Activated CD4-positive, alpha-beta T cell treated with anti-CD3 and anti-CD28 coated beads, Interleukin-2, amount 50 U/mL, for 4 hours (primary cell): ENCODE measurements at regions not wholly inside any gene's neighbourhood (a gene's known extent, or its start where the extent isn't known, plus 50 kb on each side); places are given as distances from the start of the nearest gene placed in this dataset.
"Not testable (repeated sequence)": the region's sequence is repeated elsewhere in the genome, so short reads cannot be mapped to it uniquely, and the experiment has no call there.

Experiments used
- DNase-seq, 2 experiments: peaks; one replicate each; pipeline ENCODE4 v3.0.0-alpha.2; 2020

- no peak for DNase-seq
These were observed 564.5 kb upstream of the B3GAT1 start for GRCh38 chr11:134976551-134976950.

DNA sequence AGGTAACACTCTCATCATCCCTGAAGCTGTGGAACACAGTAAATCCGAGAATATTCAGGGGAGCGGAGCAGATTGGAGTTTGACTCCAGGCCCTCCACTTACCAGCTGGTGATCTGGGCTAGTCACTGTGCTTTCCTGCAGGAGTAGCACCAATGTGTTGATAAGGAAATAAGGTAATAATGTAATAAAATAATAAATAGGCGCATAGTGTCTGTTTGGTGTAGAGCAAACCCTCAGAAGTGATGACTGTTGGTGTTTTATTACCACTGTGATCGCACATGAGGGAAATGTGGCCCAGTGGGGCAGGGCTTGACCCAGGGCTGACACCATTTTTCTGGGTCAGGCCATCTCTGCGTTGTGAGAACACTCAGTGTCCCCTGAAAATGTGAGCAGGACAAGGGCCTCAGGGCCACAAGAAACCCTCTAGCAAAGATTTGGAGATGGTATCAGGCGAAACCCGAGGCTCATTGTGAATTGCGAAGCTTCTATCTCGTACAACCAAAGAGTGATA, 563.9 kb upstream of the B3GAT1 start:
- DNase-seq, result no peak

- no peak for DNase-seq
These were observed 561.8 kb upstream of the B3GAT1 start for GRCh38 chr11:134973801-134974200.

GRCh38 chr11:134971381-134971780, 559.3 kb upstream of the B3GAT1 start:
- no peak for DNase-seq

GRCh38 chr11:134967746-134968145, 555.7 kb upstream of the B3GAT1 start:
- DNase-seq, result no peak

- not testable (repeated sequence) for DNase-seq
These were observed 549.3 kb upstream of the B3GAT1 start for GRCh38 chr11:134961386-134961785.

DNA sequence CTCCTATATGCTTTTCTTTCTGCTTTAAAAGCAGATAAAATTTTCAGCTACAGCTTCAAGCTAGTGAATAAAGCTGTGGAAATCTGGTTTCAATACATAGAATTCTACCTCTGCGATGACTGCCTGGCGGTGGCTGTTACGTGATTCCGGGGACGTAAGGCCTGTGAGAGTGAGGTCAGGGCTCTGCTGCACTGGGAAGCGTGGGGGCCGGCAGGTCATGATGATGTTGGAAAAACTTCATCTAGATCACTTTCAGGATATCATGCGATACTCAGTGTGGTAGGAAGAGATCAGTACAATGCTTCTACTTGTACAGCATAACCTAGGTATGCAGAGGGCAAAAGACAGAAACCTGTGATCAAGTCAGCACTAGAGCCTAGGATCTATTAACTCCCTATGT, 546.8 kb upstream of the B3GAT1 start:
- DNase-seq, result no peak

GRCh38 chr11:134958336-134958640, 546.2 kb upstream of the B3GAT1 start:
- no peak for DNase-seq

DNA sequence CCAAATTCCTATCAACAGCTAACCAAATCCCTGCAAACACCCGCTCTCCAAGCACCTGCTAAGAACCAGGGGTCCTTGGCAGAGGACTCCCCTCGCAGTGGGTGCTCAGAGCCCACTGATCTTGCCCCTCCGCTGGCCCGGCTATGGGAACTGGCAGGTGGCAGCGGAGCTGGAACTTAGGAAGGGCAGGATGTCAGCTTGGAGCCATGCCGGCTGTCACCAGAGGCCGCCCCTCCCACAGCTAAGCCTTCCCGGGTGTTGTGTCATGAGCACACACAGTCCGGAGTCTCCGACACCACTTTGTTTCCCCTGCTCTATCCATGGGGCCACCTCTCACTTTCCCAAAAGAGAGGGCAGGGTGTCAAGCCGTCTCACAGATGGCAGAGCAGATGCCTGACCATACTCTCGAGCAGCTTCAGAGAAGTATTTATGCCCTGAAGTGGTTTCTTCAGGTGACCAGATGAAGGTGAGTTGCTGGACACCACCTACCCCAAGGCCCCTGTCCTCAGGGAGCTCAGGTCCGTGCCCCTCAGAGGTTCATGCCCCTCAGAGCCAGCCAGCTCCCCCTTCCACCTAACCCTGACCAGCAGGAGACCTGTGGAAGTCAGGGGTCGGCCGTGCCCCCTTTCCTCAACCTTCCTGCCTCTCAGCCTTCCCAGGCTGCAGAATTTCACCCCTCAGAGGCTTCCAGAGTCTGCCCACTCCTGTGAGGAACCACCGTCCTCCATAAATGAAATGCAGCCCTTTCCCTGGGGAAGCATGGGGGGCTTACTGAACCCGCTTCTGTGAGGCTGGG, 545.7 kb upstream of the B3GAT1 start:
- no peak for DNase-seq

DNA sequence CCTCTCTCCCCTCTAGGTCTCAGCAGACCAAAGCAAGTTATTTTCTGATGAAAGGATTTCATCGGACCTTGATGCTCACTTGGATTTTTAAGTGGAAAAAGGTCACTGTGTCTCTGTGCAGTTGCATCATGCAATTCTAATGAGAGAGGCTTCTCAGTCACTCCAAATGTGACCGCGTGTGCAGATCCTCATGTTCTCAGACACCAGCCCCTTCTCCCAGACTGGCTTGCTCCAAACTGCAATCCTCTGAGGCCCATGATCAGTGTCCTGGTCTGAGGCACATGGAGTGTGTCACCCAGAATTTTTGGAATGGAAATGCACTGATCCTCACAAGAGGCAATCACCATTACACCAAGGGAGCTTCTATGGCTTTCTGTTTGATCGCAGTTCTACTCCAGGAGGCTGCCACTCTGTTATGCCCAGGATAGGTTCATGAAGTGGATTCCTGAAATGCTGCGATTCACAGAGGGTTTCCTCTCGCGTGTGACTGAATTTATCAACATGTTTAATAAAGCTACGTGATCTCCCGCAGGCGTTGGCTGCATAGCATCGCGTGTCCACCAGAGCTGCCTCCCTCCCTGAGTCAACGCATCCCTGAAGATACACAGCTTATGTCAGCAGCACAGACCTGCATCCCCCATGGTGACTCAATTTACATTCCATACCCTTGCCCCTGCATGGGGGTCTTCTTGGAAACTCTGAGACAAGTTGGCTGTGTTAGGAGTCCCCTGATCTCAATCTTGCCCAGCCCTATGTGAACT, 544.6 kb upstream of the B3GAT1 start:
- DNase-seq, result no peak

- DNase-seq, result not testable (repeated sequence)
These were observed 543.9 kb upstream of the B3GAT1 start for GRCh38 chr11:134955970-134956369.

DNA sequence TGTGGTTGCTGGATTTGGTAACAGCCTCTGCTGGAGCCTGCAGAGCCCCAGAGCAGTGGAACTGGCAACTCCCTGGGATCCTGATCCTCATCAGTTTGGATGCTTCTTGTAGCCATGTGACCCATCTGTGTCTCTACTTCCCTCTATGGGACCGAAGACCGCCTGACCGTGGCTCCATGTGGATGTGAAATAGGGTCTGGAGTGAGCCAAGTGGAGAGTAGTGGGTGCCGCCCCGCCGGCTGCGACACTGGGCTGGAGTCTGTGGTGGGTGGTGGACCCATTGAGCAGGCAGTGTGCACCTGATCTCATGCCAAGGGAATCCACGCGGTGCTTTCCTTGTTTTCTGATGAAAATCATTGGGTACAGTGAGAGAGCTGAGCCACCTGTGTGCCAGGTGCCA, 543.2 kb upstream of the B3GAT1 start:
- no peak for DNase-seq

GRCh38 chr11:134954456-134954855, 542.4 kb upstream of the B3GAT1 start:
- not testable (repeated sequence) for DNase-seq

GRCh38 chr11:134953417-134953970, 541.5 kb upstream of the B3GAT1 start:
- not testable (repeated sequence) for DNase-seq

- DNase-seq, result no peak
These were observed 539.3 kb upstream of the B3GAT1 start for GRCh38 chr11:134951305-134951700.

GRCh38 chr11:134950692-134951304, 538.8 kb upstream of the B3GAT1 start:
- DNase-seq, result no peak

DNA sequence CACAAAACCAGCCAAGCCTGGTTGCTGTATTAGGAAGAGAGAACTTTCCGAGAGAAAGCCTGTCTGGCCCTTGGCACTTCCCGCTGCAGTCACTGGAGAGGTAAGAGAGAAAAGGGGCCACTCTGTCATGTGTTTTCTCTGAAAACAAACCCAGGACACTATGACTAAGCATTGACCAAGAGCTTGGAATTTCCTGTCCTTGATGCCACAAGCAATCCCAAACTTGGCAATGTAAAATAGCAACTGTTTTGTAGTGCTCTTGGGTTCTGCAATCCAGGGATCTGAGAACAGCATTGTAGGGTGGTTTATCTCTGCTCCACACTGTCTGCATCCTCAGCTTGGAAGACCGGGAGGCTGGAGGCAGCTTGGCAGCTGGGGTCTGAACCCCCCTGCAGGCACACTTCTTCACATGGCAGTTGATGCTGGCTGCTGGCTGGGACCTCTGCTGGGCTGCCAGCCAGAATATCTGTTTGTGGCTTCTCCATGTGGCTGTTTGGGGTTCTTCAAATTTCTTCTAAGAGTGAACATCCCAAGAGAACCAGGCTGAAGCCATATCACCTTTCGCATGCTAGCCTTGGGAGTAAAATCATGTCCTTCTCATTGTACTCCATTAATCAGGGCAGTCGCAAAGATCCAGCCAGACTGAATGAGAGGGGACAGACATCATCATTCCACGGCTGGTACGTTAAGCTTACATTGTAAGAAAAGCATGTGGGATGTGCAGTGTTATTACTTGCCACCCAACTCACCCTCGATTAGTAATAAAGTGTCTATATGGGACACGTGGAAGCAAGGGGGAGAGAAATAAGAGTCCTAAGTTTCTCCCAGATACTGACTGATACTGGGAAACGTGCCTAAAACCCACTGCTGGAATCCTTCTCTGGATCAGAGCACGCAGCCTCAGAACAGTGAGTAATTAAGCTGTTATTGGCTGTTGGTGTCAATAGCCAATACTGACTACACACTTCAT, 537.4 kb upstream of the B3GAT1 start:
- DNase-seq, result no peak

GRCh38 chr11:134947556-134947955, 535.5 kb upstream of the B3GAT1 start:
- no peak for DNase-seq

DNA sequence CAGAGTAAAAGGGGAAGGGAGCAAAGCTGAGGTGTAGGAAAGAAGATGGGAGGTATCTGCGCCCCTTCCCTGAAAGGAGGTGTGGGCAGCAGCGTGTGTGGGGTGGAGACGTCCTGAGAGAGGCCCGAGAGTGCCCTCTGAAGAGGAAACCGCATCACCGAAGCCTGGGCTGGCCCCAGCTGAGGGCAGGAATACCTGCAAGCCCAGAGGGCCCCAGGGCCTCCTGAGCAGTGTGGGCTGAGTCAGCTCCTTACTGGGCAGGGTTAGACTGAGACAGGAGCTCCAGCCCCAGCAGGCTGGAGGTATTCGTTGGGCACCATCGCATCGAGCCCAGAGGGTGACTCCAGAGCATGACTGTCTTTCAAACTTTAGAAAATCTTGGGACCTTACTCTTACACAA, 534.0 kb upstream of the B3GAT1 start:
- no peak for DNase-seq

DNA sequence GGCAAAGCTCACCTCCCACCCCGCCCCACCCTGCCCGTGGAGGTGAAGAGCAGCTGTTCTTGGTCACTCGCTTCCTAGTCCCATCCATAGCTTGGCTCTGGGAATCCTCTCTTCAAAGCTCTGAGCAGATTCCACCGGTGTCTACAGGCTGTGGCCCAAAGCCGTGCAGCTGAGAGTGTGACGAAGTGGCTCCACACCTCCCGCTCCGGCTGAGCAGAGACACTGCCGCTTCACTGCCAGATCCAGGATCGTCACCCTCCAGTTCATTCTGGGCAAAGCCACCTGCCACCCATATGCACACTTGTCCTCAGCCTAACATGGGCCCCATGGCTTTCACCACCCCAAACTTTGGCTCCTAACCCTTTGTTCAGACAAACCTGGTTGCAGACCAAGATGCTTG, 532.9 kb upstream of the B3GAT1 start:
- no peak for DNase-seq

- DNase-seq, result no peak
These were observed 532.1 kb upstream of the B3GAT1 start for GRCh38 chr11:134944131-134944530.

GRCh38 chr11:134943544-134943943, 531.5 kb upstream of the B3GAT1 start:
- DNase-seq, result no peak
